ENCODE measurements at regions not wholly inside any gene's neighbourhood (a gene's known extent, or its start where the extent isn't known, plus 50 kb on each side); places are given as distances from the start of the nearest gene placed in this dataset.
"Not testable (repeated sequence)": the region's sequence is repeated elsewhere in the genome, so short reads cannot be mapped to it uniquely, and the experiment has no call there.

DNA sequence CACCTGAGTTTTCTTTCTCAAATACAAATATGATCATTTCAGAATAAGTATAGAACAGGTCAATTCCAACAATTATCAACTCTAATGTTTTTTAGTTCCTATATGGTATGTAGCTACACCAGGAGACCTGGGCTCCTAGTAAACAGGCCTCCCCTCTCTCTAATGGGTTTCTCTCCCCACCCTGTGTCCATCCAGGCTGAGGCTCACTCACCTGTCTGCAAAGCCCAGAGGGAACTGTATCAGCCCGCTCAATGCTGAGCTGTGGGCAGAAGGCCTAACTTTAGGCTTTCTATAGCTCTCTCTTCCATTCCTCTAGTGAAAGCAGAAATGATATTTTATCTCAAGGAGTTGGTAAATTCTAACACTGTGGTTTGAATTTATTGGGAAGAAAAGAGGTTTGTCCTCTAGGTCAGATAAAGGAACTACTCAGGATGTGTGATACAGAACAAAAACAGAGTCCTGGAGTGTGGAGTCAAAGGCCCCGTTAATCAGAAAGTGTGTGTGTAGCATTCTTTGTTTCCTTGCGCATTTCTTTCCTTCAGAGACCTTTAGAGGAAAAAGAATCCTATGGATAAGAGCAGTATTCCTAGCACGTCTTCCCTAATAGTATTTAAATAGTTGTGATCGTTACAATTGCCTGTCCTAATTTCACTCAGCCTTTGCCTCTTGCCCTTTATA, 408.9 kb downstream of the PYDC2 start:
- no peak for DNase-seq (ENCODE audit: low read depth)

GRCh38 chr3:191873736-191874135, 412.8 kb downstream of the PYDC2 start:
- no peak for DNase-seq (ENCODE audit: low read depth)

DNA sequence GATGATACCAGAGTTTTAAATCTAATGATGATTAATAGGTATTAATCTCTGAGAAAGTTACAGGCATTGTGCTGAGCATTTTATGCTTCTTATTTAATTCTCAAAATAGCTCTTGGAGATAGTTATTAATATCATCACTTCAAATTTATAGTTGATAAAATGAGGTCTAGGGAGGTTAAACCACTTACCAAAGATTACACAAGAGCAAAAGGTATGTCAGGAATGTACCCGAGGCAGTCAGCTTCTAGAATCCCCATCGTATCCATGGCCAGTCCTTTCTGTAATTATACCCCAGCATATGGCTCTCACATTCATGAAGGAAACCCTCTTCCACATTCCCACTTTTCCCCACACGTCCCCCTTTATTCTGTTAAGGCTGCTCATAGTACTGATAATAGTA, 421.3 kb downstream of the PYDC2 start:
- peak; percentile 18 for DNase-seq (ENCODE audit: low read depth)

DNA sequence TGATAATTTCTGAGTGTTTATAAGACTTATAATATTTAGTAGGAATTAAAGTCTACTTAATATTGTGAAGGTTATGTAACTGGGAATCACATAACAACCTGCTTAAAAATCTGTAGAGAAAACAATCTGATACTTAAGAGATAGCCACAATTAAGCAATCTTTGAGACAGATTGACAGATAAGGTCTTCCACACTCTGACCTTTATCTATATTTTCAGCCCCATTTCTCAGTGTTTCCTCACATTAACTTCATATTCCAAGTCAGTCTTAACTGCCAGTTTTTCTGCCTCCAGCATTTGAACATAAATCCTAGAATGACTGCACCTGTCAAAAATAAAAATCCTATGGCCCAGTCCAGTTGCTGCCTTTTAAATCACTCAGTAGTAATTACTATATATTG, 423.2 kb downstream of the PYDC2 start:
- no peak for DNase-seq (ENCODE audit: low read depth)

- DNase-seq (ENCODE audit: low read depth) = no peak
These were observed 428.1 kb downstream of the PYDC2 start for GRCh38 chr3:191889106-191889505.

GRCh38 chr3:191889756-191890155, 428.8 kb downstream of the PYDC2 start:
- peak; percentile 8 for DNase-seq (ENCODE audit: low read depth)

DNA sequence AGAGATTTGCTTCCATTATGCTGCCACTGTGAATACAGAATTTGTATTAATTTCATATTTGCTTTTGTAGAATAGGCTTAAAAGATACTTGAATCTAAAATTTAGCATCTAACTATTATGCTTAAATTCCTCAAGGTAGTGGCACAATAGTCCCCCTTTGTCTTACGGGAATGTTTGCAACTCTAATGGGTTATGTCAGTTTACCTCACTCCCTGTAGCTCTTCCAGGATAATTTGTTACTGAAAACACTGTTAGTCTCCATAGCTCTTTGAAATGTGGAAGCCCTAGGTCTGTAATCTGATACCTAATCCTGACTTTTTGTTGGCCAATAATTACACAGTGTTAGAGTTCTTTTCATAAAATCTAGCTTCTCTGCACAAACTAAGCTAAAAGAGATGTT, 433.4 kb downstream of the PYDC2 start:
- DNase-seq (ENCODE audit: low read depth) = no peak

GRCh38 chr3:191901741-191902140, 440.8 kb downstream of the PYDC2 start:
- no peak for DNase-seq (ENCODE audit: low read depth)

GRCh38 chr3:191912616-191913204, 451.7 kb downstream of the PYDC2 start:
- DNase-seq (ENCODE audit: low read depth) = no peak

- no peak for DNase-seq (ENCODE audit: low read depth)
These were observed 454.7 kb downstream of the PYDC2 start for GRCh38 chr3:191915712-191916111.

DNA sequence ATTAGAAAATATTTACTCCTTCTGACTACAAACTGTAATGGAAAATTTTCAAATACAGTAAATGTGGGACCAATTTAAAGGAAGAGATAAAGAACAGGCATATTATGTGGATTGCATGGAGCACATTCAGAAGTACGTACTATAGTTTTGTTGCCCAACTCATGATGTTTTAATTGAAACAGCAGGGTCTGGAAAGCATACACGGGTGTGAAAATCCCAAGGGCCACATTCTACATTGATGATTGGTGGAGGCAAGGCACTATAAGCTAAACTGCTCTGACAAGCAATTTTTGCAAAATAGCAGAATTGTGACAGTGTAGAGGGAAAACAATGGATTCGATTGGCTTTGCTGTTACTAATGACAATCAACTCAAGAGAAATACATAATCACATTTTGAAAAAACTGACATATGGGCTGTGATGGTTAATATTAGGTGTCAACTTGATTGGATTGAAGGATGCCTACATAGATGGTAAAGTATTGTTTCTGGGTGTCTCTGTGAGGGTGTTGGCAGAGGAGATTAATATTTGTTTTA, 458.6 kb downstream of the PYDC2 start:
- no peak for DNase-seq (ENCODE audit: low read depth)

DNA sequence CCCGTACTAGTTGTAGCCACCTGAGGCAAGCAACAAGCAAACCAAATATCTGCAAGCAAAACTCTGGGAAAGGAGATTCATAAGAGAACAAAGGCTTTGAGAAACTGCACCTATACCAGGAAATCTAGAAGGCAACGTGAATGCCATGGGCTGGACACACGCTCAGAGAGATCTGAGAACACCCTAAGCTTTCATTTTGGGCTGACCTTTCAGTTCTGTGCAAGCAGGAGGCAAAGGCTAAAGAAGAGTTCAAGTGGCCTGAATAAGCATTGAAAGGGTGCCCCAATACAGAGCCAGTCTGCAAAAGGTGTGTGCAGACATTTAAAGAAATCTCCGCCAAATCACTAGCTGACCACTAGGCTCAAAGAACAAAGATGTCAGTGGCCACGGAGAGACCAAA, 461.6 kb downstream of the PYDC2 start:
- DNase-seq (ENCODE audit: low read depth) = no peak

DNA sequence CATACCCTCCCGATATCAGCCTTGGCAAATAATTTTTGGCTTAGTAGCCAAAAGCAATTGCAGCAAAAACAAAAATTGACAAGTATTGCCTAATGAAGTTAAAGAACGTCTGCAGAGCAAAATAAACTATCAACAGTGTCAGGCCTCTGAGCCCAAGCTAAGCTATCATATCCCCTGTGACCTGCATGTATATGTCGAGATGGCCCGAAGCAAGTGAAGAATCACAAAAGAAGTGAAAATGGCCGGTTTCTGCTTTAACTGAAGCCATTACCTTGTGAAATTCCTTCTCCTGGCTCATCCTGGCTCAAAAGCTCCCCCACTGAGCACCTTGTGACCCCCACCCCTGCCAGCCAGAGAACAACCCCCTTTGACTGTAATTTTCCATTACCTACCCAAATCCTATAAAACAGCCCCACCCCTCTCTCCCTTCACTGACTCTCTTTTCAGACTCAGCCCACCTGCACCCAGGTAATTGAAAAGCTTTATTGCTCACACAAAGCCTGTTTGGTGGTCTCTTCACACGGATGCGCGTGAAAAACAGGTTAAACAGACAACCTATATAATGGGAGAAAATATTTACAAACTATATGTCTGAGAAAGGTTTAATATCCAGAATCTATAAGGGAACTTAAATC, 466.3 kb downstream of the PYDC2 start:
- not testable (repeated sequence) for DNase-seq (ENCODE audit: low read depth)

DNA sequence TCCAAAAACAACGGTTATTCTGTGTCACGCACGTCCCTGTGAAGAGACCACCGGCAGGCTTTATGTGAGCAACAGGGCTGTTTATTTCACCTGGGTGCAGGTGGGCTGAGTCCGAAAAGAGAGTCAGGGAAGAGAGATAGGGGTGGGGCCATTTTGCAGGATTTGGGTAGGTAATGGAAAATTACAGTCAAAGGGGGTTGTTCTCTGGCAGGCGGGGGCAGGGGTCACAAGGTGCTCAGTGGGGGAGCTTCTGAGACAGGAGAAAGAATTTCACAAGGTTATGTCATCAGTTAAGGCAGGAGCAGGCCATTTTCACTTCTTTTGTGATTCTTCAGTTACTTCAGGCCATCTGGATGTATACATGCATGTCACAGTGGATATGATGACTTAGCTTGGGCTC, 467.0 kb downstream of the PYDC2 start:
- not testable (repeated sequence) for DNase-seq (ENCODE audit: low read depth)

GRCh38 chr3:191944835-191945234, 483.9 kb downstream of the PYDC2 start:
- DNase-seq (ENCODE audit: low read depth) = peak; percentile 25

GRCh38 chr3:191952186-191952585, 491.2 kb downstream of the PYDC2 start:
- DNase-seq (ENCODE audit: low read depth) = no peak

DNA sequence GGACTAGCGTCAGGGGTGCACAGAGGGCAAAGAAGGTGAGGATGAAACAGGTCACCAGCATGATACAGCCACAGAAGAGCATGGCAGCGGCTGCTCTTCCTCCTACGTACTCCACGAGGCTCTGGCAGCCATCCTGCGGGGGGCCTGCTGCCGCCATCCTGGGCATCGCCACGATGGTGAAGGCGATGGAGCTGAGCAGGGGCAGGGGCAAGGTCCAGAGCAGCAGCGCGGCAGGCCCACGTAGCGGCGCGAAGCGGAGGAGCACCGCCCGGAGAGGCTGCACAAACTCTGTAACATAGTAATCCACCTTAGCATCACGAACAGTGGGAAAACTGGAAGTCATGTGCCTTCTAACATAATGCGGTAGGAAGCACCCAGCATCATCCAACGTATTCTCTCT, 491.6 kb downstream of the PYDC2 start:
- DNase-seq (ENCODE audit: low read depth) = no peak

DNA sequence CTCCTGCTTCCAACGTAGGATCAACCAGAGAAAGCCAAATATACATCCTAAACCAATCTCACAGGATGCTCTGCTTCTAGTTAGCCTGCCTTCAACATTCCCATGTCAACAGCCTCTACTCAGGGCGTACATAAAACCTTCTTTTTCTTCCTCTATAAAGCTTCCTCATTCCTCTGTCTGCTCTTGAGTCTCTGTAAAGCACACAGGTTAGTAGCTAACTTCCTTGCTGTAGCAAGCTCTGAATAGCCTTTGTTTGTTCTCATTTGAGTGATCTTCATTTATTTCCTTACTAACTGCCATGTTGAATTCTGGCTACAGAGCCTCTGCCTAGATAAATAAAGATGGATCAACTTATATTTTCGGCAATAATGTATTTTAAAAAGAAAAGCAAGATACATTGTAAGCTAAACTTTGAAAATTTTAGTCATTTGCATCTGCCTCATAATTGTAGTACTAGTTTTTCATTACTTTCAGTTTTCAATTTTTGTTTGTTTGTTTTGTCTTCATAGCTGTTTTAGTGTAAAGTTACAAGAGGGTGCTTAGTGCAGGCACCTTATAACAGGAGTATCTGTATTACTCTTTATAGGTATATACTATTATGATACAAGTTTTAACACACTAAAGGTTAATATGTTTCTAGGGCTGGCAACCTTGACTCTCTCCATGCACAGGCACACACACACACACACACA, 498.2 kb downstream of the PYDC2 start:
- DNase-seq (ENCODE audit: low read depth) = no peak

GRCh38 chr3:191959876-191960413, 499.0 kb downstream of the PYDC2 start:
- no peak for DNase-seq (ENCODE audit: low read depth)

DNA sequence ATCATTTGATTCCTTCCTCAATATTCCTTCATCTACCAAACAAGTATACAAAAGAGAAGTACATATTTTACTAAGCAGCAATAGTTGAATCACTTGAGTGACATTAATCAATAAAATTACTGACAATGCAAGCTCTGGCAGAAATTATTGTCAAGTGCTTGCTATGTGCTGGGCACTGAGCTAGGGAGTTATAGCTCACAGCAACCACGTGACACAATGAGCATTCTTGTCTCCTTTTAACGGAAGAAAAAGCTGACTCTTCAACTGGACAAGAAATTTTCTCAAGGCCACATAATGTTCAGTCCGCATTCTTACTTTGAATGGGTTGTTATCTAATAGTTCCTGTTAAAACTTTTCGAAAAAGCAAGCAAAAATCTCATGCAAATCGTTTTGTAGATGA, 500.1 kb downstream of the PYDC2 start:
- no peak for DNase-seq (ENCODE audit: low read depth)

DNA sequence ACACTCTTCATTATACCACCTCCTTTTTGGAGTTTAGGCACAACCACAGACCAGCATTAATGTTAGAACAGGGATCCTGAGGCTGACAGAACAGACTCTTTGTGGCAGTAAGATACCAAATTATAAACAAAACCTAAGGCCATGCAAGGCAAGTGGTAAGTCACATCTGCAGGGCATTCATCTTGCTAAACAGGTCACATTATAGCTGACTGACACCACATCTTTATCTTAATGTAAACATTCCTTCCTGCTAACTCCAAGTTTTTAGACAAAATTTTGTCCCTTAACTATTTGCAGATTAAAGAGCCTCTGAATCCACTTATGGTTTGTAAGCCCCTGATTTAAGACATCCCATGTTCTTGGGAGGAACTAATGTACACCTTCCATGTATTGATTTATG, 500.6 kb downstream of the PYDC2 start:
- DNase-seq (ENCODE audit: low read depth) = no peak

DNA sequence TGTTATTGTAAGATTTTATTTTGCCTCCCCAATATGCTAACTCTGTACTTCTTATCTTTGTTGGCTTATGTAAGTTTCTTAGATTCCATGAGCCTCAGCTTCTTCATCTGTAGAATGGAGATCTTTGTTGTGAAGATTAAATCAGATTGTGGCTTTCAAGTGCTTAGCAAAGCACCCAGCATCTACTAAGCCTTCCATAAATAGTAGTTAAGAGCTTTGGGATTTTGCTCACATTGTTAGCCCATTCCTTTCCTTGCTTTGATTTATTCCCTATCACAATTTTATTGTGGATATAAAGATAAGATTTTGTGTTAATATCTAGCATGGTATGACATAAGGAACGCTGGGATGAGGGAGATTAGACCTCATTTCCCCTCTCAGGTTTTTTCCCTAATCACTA, 501.4 kb downstream of the PYDC2 start:
- DNase-seq (ENCODE audit: low read depth) = no peak
